OCI-LY1 (cell line): ENCODE measurements at regions not wholly inside any gene's neighbourhood (a gene's known extent, or its start where the extent isn't known, plus 50 kb on each side); places are given as distances from the start of the nearest gene placed in this dataset.

ENCODE experiments used
- H2AFZ ChIP-seq: fragments of 200-600 bp; sonication (generic), shearing (Covaris generic); 2 replicates; pipeline ENCODE4 v1.6.0; 2014; ENCODE audit warnings: antibody characterized with exemption, mild to moderate bottlenecking, low read length
- H3F3A ChIP-seq: fragments of 200-600 bp; sonication (generic), shearing (Covaris generic); 2 replicates; pipeline ENCODE4 v1.6.0; 2014; ENCODE audit warnings: mild to moderate bottlenecking, antibody characterized with exemption, low read length, moderate library complexity; ENCODE audit not compliant: insufficient read depth
- H3K27ac ChIP-seq: fragments of 200-600 bp; sonication (generic); 2 replicates; pipeline ENCODE4 v1.5.1; 2014; ENCODE audit warnings: low read length, mixed run types, mild to moderate bottlenecking, low read depth; ENCODE audit not compliant: poor library complexity, severe bottlenecking
- H3K27me3 ChIP-seq: fragments of 200-600 bp; sonication (generic); 2 replicates; pipeline ENCODE4 v1.6.0; 2014; ENCODE audit warnings: antibody characterized with exemption, mild to moderate bottlenecking, low read length, moderate library complexity; ENCODE audit not compliant: insufficient read depth
- H3K36me3 ChIP-seq: fragments of 200-600 bp; sonication (generic); 2 replicates; pipeline ENCODE4 v1.6.1; 2014; ENCODE audit warnings: mild to moderate bottlenecking, antibody characterized with exemption, low read length, moderate library complexity, mixed read lengths; ENCODE audit not compliant: insufficient read depth
- H3K4me1 ChIP-seq: fragments of 200-600 bp; sonication (generic); 2 replicates; pipeline ENCODE4 v1.5.1; 2014; ENCODE audit warnings: mild to moderate bottlenecking, low read length, moderate library complexity; ENCODE audit not compliant: insufficient read depth, severe bottlenecking
- H3K4me2 ChIP-seq: fragments of 200-600 bp; sonication (generic), shearing (Covaris generic); 2 replicates; pipeline ENCODE4 v1.6.1; 2014; ENCODE audit warnings: low read length
- H3K4me3 ChIP-seq: fragments of 200-600 bp; sonication (generic); 2 replicates; pipeline ENCODE4 v1.5.1; 2014; ENCODE audit warnings: low read length, low read depth, mild to moderate bottlenecking, mixed read lengths; ENCODE audit not compliant: poor library complexity, severe bottlenecking
- H3K79me2 ChIP-seq: fragments of 200-600 bp; shearing (Covaris generic); 2 replicates; pipeline ENCODE4 v1.6.1; 2016; ENCODE audit warnings: mixed run types, low read length, mixed read lengths; ENCODE audit not compliant: insufficient read depth
- H3K9ac ChIP-seq: fragments of 200-600 bp; sonication (generic), shearing (Covaris generic); 2 replicates; pipeline ENCODE4 v1.6.1; 2014; ENCODE audit warnings: mild to moderate bottlenecking, low read length, mixed read lengths
- H3K9me2 ChIP-seq: fragments of 200-600 bp; sonication (generic), shearing (Covaris generic); 2 replicates; pipeline ENCODE4 v1.6.1; 2014; ENCODE audit warnings: low read depth, mild to moderate bottlenecking, low read length, mixed read lengths
- H3K9me3 ChIP-seq: fragments of 200-600 bp; shearing (Covaris generic); 2 replicates; pipeline ENCODE4 v1.6.1; 2014; ENCODE audit warnings: low read length, mixed read lengths
- H4K20me1 ChIP-seq: fragments of 200-600 bp; sonication (generic), shearing (Covaris generic); 2 replicates; pipeline ENCODE4 v1.6.0; 2016; ENCODE audit warnings: mild to moderate bottlenecking, low read length; ENCODE audit not compliant: insufficient read depth
- EZH2 ChIP-seq: fragments of 200-600 bp; sonication (generic), shearing (Covaris generic); IDR thresholded peaks from 2 replicates; pipeline ENCODE4 v1.8.0; 2017; ENCODE audit warnings: borderline replicate concordance, mixed run types, mild to moderate bottlenecking, antibody characterized with exemption, low read length, moderate library complexity, mixed read lengths
- TF ChIP-seq, protein P1 (sequence below): fragments of 200-600 bp; sonication (generic), shearing (Covaris generic); IDR thresholded peaks from 2 replicates; pipeline ENCODE4 v1.5.1; 2017; ENCODE audit warnings: mild to moderate bottlenecking, antibody characterized with exemption, low read length, moderate library complexity, mixed read lengths

DNA sequence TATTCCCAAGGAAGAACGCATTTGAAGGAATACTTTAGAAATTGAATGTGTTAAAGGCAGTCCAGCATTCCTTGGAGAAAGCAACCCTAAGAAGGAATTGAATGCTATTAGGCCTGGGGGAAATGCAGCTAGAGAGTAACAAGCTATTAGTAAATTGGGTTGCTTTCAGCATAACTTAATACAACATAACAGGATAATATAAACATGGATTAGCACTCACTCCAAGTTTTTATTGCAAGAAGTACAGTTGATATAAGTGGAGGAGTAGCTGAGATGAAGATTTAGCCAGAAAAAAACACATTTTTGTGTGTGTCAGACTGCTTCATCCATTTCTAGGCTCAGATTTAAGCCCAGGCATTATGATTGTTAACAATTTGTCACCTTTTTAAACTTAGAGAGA is 314.6 kb downstream of the MEIS1 start:
- H3K4me1 ChIP-seq, result no peaks in the 10 kb centered on the region
- no peak overlapping the region for H2AFZ ChIP-seq
- H3K4me2 ChIP-seq, result no peak overlapping the region
- no peaks in the 10 kb centered on the region for H3K9me3 ChIP-seq
- H3K9ac ChIP-seq, result no peak overlapping the region
- no peak overlapping the region for H3K27ac ChIP-seq
- H3K9me2 ChIP-seq, result no peaks in the 10 kb centered on the region
- TF ChIP-seq, protein P1, sequence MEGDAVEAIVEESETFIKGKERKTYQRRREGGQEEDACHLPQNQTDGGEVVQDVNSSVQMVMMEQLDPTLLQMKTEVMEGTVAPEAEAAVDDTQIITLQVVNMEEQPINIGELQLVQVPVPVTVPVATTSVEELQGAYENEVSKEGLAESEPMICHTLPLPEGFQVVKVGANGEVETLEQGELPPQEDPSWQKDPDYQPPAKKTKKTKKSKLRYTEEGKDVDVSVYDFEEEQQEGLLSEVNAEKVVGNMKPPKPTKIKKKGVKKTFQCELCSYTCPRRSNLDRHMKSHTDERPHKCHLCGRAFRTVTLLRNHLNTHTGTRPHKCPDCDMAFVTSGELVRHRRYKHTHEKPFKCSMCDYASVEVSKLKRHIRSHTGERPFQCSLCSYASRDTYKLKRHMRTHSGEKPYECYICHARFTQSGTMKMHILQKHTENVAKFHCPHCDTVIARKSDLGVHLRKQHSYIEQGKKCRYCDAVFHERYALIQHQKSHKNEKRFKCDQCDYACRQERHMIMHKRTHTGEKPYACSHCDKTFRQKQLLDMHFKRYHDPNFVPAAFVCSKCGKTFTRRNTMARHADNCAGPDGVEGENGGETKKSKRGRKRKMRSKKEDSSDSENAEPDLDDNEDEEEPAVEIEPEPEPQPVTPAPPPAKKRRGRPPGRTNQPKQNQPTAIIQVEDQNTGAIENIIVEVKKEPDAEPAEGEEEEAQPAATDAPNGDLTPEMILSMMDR, result no peak
- no peak for TF ChIP-seq EZH2
- H3K4me3 ChIP-seq, result no peak overlapping the region
- no peaks in the 10 kb centered on the region for H4K20me1 ChIP-seq
- H3F3A ChIP-seq, result no peaks in the 10 kb centered on the region
- no peaks in the 10 kb centered on the region for H3K27me3 ChIP-seq
- H3K36me3 ChIP-seq, result no peaks in the 10 kb centered on the region
- H3K79me2 ChIP-seq, result no peaks in the 10 kb centered on the region

DNA sequence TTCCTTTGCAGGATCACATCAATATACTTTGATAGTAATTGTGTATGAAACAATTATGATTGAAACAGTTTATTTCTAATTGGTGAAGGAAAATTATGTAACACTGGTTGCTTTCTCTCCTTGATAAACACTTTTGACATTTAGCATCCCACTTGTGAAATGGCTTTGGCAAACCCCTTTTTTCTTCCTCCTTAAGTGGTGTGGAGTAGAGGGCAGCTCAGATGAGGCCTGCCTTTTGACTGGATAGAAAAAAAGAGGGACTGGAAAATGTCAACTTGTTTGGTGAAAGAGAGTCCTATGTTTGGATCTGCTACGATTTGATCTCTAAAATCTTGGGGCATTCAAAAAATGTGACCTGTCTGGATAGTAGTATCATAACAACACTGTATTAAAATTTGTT is 318.3 kb downstream of the MEIS1 start:
- H3K4me2 ChIP-seq, result no peak overlapping the region
- H3K9ac ChIP-seq, result no peak overlapping the region
- H3K9me3 ChIP-seq, result no peaks in the 10 kb centered on the region
- H3K4me3 ChIP-seq, result no peak overlapping the region
- H3K9me2 ChIP-seq, result no peaks in the 10 kb centered on the region
- no peaks in the 10 kb centered on the region for H3K79me2 ChIP-seq
- TF ChIP-seq EZH2, result no peak
- TF ChIP-seq, protein P1, result no peak
- no peaks in the 10 kb centered on the region for H3K27me3 ChIP-seq
- H3K27ac ChIP-seq, result no peak overlapping the region
- H4K20me1 ChIP-seq, result no peaks in the 10 kb centered on the region
- no peak overlapping the region for H2AFZ ChIP-seq
- no peaks in the 10 kb centered on the region for H3F3A ChIP-seq
- H3K36me3 ChIP-seq, result no peaks in the 10 kb centered on the region
- H3K4me1 ChIP-seq, result no peaks in the 10 kb centered on the region

DNA sequence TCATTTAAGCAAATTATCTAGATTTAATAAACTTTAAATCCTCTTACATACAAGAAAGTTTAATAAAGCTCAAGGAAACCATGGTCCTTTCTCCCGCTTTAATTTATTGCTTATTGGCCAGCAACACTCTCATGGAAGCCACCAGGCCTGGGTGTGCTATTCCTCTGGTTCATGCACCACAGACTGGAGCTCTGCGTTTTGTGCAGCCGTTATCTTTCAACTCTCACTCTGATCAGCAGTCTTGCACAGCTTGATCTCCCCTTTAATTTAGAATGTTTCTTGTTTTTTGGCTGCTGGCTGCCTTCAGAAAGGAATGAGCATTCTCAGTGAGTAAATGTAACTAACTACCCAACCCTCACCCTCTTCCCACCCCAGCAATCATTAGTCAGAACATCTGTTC is 318.7 kb downstream of the MEIS1 start:
- H3K27ac ChIP-seq, result no peak overlapping the region
- no peaks in the 10 kb centered on the region for H3K36me3 ChIP-seq
- no peak overlapping the region for H3K4me3 ChIP-seq
- no peaks in the 10 kb centered on the region for H3F3A ChIP-seq
- no peaks in the 10 kb centered on the region for H3K4me1 ChIP-seq
- H3K79me2 ChIP-seq, result no peaks in the 10 kb centered on the region
- no peak overlapping the region for H2AFZ ChIP-seq
- TF ChIP-seq, protein P1, result no peak
- no peak for TF ChIP-seq EZH2
- no peaks in the 10 kb centered on the region for H3K9me3 ChIP-seq
- H3K9me2 ChIP-seq, result no peaks in the 10 kb centered on the region
- no peak overlapping the region for H3K4me2 ChIP-seq
- H3K27me3 ChIP-seq, result no peaks in the 10 kb centered on the region
- no peaks in the 10 kb centered on the region for H4K20me1 ChIP-seq
- H3K9ac ChIP-seq, result no peak overlapping the region
